GM18499 (cell line): ENCODE measurements at regions not wholly inside any gene's neighbourhood (a gene's known extent, or its start where the extent isn't known, plus 50 kb on each side); places are given as distances from the start of the nearest gene placed in this dataset.

Source experiments
- ATAC-seq: cut with Tn5 transposase; IDR thresholded peaks from one replicate; pipeline ENCODE4 v1.9.1; 2021; ENCODE audit warnings: moderate number of reproducible peaks; ENCODE audit not compliant: insufficient read depth, unreplicated experiment

DNA sequence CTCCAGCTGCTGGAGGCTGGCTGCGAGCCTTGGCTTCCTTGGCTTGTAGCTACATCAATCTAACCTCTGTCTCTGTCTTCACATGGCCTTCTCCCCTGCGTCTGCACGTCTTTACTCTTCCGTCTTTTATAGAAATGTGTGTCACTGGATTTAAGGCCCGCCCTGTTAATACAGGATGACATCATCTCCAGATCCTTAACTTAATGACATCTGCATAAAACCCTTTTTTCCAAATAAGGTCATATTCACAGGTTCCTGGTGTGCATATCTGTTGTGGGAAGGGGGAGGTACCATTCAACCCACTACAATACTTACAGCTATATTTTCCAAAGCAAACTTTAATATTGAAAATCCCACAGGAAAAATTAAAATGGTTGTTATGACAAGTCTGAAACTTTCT, 165.3 kb upstream of the FOXD3 start:
- ATAC-seq, result no peak

- ATAC-seq, result no peak
These were observed 153.3 kb upstream of the FOXD3 start for GRCh38 chr1:63169057-63169456.

DNA sequence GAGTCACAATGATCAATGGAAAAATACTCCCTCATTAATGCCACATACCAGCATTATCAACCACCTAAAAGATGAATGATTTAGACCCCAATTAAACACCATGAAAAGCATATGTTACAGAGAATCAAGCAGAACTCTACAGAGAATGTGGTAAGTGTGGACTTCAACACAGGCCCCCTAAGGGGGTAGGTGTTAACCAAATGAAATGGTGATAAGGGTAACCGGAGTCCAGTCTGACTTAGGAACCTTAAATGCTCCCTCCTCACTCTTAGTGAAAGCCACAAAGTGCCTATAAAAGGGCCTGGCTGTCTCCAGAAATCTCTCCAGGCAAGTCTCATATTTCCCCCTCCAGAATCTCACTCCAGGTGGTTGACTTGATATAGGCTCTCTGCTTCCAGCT, 149.2 kb upstream of the FOXD3 start:
- ATAC-seq, result no peak

- no peak for ATAC-seq
These were observed 132.7 kb upstream of the FOXD3 start for GRCh38 chr1:63189677-63190076.

DNA sequence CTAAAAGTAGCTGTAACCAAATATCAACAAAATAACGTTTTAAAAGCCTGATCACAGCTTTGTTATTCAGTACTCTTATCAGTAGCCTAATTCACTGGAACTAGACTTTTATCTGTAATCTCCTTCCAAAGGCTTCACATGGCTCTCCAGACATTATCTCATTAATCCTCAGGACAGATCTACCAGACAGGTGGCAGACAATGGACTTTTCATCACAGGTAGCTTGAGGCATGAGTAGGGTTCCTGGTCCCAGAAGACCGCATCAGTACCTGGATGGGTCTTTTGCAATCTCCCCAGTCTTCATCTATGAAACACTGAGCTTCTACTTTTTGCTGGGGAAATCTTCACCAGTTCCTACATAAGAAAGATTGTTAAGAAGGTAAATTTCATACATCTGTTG, 132.2 kb upstream of the FOXD3 start:
- no peak for ATAC-seq

- no peak for ATAC-seq
These were observed 123.4 kb upstream of the FOXD3 start for GRCh38 chr1:63198871-63199394.

GRCh38 chr1:63199706-63200335, 122.5 kb upstream of the FOXD3 start:
- ATAC-seq, result no peak

DNA sequence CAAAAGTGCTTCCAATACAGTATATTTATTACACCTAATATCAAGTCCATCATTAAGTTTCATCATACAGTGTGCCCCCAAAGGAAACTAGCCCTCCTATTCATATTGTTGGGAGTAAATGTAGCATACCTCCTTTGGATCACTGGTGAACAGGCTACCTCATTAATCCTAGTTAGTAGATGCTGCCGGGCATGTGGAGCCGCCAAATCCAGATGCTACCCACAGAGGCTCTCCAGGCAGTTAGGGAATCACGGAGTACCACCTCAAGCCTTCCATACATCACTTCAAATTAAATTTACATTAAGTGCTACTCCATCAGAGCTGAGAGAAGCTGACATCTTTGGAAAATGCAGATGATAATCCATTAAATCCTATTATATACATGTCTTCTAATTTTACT, 121.7 kb upstream of the FOXD3 start:
- ATAC-seq, result no peak

DNA sequence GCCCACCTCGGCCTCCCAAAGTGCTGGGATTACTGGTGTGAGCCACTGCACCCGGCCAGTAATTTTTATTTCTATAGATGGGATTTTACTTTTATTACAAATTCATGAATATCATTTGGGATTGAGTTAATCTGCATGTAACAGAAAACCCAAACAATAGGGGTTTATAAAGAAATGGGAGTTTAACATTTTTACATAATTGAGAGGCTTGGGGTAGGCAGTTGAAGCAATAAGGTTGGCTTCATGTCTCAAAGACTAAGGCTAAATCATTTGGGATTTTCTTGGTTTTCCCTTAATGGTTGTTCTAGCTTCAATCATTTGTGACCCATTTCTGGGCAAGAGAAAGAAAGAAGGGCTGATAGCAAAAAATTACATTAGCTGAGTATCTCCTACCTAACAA, 118.7 kb upstream of the FOXD3 start:
- no peak for ATAC-seq

- no peak for ATAC-seq
These were observed 116.6 kb upstream of the FOXD3 start for GRCh38 chr1:63205776-63206175.

DNA sequence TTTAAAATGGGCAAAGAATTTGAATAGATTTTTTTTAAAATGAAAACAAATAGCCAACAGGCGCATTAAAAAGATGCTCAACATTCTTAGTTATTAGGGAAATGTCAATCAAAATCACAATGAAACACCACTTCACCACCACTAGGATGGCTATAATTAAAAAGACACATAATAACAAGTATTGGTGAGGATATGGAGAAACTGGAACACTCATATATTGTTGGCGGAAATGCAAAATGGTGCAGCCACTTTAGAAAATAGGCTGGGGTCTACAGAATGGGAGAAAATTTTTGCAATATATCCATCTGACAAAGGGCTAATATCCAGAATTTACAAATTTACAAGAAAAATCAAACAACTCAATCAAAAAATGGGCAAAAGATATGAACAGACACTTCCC, 107.8 kb upstream of the FOXD3 start:
- ATAC-seq, result no peak

GRCh38 chr1:63223426-63223825, 98.9 kb upstream of the FOXD3 start:
- ATAC-seq, result no peak

- ATAC-seq, result no peak
These were observed 91.6 kb upstream of the FOXD3 start for GRCh38 chr1:63230722-63231121.

GRCh38 chr1:63238721-63239120, 83.6 kb upstream of the FOXD3 start:
- ATAC-seq, result no peak

GRCh38 chr1:63245186-63245585, 77.2 kb upstream of the FOXD3 start:
- ATAC-seq, result no peak

- no peak for ATAC-seq
These were observed 74.2 kb upstream of the FOXD3 start for GRCh38 chr1:63248216-63248615.

DNA sequence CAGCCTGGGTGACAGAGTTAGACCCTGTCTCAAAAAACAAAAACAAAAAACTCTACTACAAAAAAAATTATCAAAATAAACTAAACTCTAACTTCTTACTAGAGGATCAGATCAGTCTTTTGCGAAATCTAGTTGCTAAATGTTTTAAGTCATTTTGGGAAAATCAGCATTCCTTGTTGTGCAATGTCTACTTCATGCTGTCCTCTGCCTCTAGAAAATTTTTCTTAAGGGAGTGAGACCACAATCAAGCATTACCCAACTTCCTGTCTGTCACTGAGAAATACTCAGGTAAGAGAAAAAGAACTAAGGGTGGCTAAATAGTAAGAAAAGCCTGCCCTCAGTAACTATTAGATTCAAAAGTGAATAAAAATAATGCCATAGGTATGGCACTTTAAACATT, 67.2 kb upstream of the FOXD3 start:
- no peak for ATAC-seq

DNA sequence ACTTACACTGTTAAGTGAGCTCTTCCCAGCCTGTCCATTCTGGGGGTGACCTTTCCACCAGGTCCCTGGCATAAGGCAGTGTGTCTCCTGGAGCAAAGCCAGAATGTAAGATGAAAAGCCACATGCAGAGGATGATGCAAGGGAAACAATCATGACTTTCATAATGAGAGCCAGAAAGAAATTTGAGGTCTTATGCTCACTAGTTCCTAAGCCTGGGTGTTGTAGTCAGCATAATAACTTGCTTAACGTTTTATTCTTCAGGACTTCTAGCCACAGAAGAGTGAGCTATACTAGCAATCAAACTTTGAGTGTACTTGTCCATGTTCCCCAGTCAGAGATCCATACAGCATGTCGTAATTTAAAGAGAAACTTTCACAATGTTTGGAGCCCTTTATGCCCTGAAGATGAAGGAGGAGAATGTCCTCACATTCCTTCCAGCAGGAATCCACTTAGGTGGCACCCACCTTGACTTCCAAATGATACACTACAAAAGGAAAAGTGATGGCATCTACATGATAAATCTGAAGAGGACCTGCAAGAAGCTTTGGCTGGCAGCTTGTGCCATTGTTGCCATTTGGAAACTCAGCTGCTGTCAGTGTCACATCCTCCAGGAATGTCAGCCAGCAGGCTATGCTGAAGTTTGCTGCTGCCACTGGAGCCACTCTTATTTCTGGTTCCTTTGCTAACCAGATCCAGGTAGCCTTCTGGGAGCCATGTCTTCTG, 60.5 kb upstream of the FOXD3 start:
- no peak for ATAC-seq

- no peak for ATAC-seq
These were observed 60.0 kb upstream of the FOXD3 start for GRCh38 chr1:63262459-63262770.

- no peak for ATAC-seq
These were observed 58.2 kb upstream of the FOXD3 start for GRCh38 chr1:63264161-63264560.

DNA sequence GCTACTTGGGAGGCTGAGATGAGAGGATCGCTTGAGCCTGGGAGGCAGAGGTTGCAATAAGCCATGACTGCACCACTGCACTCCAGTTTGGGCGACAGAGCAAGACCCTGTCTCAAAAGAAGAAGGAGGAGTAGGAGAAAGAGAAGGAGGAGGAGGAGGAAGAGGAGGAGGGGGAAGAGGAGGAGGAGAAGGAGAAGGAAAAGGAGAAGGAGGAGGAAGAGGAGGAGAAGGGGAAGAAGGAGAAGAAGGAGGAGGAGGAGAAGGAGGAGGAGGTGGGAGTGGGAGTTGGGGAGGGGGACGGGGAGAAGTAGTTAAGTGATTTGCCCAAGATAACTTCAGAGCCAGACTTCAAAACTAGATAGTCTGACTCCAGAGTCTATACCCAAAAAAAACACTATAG, 55.5 kb upstream of the FOXD3 start:
- no peak for ATAC-seq

DNA sequence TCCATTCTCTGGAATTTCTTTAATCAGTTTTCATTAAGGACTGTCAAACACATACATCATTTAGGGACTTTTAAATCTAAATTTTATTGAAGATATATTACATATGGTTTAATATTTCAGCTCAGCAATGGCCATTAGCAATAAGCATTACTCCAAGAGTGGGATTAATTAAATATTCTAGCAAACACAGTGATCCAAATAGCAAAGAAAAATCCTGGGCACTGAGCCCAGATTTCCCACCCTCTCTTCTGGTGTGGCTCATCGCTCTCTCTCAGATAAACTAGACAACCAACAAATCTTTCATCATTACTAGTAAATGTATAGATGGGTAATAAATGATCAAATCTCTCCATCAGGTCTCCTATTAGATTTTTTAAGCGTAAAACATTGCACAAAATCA, 53.5 kb upstream of the FOXD3 start:
- ATAC-seq, result no peak
